Head of caudate nucleus (tissue), 42 donors: ENCODE measurements at regions not wholly inside any gene's neighbourhood (a gene's known extent, or its start where the extent isn't known, plus 50 kb on each side); places are given as distances from the start of the nearest gene placed in this dataset.

Source experiments
- DNase-seq, 42 donors: peaks; one replicate each; pipeline versions ENCODE4 v3.0.0 to v3.0.0-alpha.2; 2020 to 2021; ENCODE audit warnings: mixed read lengths in 7 of 42
- intact Hi-C: fragments of 100-400 bp; cut with DNase I; formaldehyde crosslinking; loops from one replicate; pipeline ENCODE4 v1.15.0; 2022

DNA sequence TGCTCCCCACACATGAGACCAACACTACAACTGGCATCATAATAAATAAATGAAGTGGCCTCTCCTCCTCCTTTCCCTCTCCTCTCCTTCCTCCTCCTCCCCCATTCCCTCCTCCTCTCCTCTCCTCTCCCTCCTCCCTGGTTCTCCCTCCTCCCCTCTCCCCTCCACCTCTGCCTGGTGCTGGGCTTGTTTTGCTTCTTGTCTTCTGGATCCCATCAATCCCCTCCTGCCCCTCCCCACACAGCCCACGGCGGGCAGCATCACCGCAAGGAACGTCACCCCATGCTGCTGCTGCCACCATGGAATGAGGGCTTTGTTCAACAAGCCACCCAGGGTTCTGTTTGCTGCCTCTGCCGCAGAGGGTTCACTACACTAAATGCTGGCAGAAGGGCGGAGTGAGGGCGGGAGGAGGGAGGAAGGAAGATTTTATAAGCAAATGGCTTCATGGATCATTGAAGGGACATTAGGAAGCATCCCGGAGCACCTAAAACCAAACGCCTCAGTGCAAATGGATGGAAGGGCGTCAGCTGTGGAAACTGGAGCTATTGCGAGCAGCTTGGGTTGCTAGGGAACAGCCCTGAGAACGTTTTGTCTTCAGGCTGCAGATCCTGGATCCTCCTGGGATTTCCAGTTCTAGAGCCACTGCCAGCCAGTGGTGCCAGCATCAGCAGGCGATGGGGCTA is 379.7 kb upstream of the ZMIZ1 start:
- peak; percentile 22 to 87 (median 60) for DNase-seq
- intact Hi-C loops, result no loop called here

DNA sequence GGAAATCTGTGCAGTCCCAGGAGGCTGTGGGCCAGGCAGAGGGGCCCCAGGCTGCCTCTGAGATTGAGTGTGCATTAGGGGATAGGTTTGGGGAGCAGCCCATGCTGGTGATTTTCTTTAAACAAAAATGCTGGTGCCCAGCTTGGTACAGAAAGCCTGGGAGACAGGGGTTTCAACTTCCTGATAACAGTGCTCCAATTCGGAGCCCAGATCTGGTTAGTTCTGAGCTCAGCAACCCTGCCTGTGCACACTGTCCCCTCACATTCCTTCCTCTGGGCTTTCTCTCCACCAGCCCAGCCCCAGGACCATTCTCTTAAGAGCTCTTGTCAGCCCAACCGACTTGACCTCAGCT is 379.2 kb upstream of the ZMIZ1 start:
- DNase-seq, result no peak
- intact Hi-C loops, result no loop called here

DNA sequence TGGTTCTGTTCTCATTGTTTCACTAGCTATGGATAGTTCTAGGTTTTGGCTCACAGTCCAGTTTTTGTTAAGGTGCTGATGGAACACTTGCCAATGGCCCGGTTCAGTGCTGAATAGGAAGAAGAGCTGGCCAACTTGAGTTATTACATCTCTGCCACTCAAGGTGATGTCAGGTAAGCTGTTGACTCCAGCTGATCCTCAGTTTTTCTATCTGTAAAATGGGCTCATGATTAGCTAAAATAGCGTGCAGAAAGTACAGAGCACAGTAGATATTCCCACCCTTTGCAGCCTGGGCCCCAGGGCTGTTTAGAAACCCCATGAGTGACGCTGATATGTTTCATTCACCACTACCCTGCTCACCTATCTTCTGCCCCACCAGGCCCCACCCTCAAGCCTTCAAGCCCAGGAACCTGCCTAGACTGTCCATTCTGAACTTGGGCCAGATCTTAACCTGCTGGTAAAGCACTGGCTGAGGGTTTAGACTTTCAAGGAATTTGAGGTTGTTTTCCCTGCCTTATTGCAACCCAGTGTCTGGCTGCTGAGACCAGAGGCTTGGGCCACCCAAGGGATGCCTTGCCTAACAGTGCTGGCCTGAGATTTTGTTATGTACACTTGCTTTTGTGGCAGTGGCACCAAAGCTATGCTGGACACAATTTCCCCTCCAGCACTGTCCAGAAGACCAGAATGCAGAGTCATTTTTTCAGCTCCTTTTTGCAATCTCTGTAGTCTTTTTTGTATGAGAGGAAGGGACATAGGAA is 378.2 kb upstream of the ZMIZ1 start:
- no peak for DNase-seq
- intact Hi-C loops, result no loop called here

DNA sequence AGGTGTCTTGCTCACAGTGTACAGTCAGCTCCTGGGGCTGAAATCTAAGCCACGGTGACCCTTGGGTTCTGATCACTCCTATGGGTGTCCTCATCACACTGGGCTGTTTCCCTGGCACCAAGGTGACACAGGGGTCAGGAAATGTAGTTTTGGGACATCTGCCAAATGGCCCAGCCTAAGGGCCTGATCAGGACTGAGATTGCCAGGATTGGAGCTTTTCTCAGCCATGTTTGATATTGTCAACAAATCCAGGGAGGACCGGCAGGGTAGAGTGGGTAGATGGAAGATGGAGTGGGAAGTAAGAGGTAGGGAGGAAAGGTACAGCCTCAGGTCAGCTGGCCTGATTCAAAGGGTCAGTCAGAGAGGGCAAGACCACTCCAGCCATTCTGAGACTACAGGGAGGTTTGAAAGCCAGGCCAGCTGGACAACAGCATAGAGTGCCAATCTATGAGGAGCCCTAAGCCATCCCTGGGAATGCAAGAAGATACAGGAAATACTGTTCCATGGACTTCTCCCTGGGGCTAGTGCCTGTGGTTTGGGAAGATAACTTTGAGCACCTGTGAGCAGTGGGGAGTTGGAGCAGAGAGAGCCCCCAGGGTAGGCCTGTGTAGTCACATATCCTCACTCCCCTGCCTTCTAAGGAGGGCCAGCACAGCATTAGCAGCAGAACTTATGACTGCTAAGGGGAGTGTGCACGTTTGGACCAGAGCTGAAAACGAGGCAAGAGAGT is 377.3 kb upstream of the ZMIZ1 start:
- DNase-seq, result peak in 1 of 42 donors; percentile 2
- intact Hi-C loops, result no loop called here

DNA sequence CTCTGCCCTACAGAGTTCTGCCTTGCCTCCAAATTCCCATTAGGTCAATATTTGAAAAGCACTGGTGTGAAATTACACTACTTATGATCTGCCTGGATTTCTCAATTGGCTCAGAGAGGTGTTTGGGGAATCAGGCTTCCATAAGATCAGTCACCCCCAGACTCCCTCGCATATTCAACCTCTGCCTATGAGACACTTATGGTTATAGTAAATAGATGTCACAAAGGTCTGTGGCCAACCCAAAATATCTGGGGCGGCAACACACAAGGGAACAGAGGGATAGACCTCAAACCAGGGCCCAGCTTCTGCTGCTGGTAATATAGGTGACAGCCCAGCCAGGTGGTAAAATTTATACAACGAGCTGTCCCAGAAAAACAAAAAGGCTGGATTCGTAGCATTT is 376.7 kb upstream of the ZMIZ1 start:
- peak in 1 of 42 donors; percentile 4 for DNase-seq
- intact Hi-C loops, result no loop called here

DNA sequence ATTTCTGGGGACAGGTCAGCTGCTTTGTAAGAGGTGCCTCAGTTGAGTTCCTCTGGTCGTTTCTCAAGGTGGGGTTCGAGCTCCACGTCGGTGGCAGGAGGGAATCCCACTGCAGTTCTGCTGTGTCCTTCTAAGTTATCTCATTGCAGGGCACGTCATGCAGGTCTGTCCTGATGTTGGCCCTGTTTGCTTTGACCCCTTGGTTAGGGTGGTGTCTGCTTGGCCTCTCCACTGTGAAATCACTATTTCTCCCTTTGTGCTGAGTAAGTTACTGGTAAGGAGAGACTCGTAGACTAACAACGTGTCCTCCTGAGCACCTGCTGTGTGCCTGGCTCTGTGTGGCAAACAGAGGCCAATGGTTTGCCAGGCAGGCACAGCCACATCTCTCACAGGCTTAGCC is 372.9 kb upstream of the ZMIZ1 start:
- intact Hi-C loops, result no loop called here
- peak in 3 of 42 donors; percentile 6 to 27 (median 24) for DNase-seq

DNA sequence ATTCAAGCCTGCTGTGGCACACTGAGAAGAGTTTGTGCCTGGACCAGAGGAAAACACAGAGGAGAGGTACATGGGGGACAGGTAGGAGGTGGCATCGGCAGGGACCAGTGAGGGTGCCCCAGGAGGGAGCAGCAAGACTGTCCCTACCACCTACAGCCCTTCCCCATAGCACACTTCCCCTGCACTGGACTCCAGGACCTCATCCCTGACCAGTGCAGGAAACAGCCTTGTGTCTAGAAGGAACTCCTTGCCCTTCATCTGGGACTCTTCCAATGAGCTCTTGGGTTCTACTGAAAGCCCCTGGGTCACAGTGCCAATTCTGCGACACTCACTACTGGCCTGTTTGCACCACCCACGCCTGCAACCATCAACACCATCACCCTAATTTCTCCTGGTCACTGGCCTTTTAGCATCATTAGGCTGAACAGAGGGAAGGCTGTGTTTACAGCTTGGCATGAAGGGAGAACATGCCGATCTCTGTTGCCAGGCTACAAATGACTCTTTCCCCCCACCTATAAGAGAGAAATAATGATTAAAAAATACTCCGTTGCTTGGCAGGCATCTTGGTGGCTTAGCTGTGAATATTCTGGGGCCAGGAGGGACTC is 371.9 kb upstream of the ZMIZ1 start:
- peak in 3 of 42 donors; percentile 12 to 41 (median 29) for DNase-seq
- intact Hi-C loops, result no loop called here

- DNase-seq, result peak in 1 of 42 donors; percentile 21
- intact Hi-C loops, result no loop called here
Observed at GRCh38 chr10:78699971-78700370, 368.8 kb upstream of the ZMIZ1 start.

DNA sequence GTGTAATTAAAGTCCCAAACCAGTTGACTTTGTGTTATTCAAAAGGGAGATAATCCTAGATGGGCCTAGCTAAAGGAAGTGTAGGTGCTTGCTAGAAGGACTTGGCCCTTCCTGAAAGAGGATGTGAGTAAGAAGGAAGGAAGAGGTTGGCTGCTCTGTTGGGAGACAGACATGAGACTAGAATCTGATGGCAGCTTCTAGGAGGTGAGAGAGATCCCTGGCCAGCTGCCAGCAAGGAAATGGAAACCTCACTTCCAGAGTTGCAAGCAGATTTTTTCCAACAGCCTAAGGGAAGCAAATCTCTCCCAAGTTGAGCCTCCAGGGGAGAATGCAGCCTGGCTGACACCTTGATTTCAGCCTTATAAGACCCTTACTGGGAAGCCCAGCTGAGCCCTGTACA is 368.4 kb upstream of the ZMIZ1 start:
- DNase-seq, result peak in 9 of 42 donors; percentile 13 to 53 (median 30)

DNA sequence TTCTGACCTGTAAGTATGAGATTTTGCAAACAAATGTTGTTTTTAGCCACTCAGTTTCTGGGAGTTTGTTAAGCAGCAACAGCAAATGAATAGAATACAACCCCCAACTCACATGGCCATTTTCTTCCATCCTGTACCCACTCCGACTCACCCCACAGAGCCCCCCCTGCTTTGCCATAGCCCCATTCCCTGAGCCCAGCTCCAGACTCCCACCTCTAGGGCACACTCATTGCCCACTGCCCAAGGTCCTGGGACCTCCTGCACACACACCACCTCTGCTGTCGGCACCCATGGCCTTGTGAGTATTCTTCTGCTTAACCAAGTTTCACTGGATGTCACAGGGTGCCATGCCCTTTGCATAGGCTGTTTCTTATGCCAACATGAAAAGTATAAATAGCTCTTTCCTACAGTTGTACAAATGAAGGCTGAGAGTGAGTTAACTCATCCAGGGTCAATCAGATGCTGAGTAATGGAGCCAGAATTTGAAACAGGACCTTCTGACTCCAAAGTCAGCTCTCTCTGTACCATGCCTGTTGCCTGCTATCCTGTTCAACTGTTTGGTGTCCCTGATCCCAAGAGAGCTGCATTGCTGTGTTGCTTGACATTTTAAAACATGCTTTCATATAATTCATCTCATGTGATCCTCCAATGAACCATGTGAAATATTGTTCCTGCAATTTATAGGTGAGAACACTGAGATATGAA is 367.8 kb upstream of the ZMIZ1 start:
- intact Hi-C loops, result no loop called here
- peak in 2 of 42 donors; percentile 6 to 13 for DNase-seq

More for the DNA sequence above, 368.4 kb upstream of the ZMIZ1 start:
- intact Hi-C loops, result no loop called here

DNA sequence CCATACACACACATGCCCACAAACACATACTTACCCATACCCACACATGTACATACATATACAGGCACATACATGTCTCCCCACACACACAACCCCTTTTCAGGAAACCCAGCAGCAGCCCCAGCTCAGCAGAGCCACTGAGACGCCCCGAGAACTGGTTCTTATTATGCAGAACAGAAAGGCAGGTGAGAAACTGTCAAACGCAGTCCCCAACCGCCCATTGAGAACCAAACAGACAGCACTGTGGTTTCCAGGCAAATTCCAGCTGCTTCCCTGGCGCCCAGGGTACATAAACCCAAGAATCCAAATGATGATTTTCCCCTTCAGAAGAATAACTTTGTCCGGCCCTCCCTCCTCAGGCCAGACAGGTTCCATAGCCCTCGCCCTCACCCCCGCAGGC is 366.6 kb upstream of the ZMIZ1 start:
- intact Hi-C loops, result no loop called here
- peak in 2 of 42 donors; percentile 8 to 32 for DNase-seq

DNA sequence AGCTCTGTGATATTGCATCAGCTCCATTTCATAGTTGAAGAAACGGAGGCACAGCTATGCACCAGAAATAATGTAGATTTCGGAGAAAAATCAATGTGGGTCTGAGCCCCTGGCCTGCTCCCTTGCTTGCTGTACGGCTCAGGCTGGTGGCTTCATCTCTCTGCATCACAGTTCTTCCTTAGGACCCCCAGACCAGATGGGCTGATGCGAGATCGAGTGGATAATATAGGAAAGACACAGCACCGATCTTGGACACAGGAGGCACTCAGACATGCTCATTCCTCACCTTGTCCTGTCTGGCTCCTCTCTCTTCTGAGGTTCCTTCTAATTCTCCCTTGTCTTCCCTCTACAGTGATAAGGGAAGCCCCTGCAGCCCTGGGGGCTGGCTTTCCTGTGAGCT is 365.9 kb upstream of the ZMIZ1 start:
- DNase-seq, result peak in 1 of 42 donors; percentile 21
- intact Hi-C loops, result no loop called here

DNA sequence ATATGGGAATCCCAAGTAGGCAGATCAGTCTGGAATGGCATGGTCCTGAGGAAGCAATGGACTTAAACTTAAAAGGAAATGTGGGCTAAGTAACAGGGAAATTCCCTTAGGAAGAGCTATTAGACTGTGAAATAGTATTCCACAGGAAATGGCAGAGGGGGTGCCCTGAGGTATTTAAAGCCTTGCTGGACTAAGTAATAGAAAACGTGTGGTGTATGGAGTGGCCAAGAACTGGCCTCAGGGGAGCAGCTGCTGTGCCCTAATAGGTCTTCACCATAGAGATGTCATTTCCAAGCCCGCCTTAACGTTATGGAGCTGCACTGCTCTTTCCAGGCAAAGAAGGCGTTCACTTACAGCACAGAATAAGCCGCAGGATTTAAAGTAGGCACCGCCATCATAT is 365.2 kb upstream of the ZMIZ1 start:
- DNase-seq, result peak in 1 of 42 donors; percentile 33
- intact Hi-C loops, result no loop called here

DNA sequence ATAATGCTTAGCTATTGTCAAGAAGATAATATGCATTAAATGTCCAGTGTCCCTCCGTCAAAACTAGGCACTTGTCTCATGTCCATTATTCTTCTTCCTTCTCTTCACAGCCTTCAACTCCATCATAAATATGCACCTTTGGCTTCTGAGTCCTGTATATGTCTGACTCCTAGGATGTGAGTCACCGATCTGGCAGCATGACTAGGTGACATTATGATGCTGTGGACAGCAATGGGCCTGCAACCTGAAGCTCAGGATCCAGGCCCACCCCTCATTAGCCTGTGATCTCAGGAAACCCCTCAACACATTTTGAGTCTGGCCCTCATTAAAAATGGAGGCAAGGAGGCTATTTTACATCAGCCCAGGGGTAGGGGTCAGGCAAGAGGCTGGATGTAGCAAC is 362.5 kb upstream of the ZMIZ1 start:
- intact Hi-C loops, result no loop called here
- no peak for DNase-seq

DNA sequence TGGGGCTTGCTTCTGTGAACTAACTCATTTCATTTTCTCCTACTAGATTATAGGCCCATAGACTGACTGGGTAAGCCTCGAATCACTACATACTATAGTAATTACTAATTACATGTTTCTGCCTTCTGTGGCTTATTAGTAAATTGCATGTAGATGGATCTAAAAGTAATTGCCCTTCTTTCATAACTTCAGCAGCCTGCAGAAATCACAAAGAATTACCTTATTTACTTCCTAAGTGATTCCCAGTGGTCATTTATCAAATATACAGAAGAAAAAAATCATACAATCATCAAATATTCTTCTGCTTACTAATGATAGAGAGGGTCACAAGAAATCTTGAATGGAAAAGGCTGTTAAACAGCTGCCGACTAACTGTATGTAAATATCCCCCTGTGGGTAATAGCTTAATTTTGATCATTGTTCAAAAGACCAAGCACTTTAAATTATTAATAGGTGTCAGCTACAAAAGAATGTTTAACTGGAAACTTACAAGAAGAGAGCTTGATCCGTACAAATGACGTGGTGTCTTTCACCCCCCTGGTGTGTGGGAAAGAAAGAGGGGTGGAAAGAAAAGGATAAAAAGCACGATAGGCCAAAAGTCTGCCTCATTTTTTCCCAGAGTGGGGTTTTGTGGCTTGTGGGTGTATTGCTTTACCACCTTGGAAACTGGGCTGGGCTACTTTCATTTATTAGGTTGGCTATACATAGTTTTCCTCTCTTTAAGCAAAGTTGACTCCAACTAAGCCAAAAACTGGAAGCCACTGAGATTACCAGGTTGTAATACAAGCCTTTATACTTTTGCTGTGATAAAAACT is 361.8 kb upstream of the ZMIZ1 start:
- no peak for DNase-seq
- intact Hi-C loops, result no loop called here

- DNase-seq, result peak in 1 of 42 donors; percentile 6
- intact Hi-C loops, result no loop called here
Observed at GRCh38 chr10:78707745-78708144, 361.0 kb upstream of the ZMIZ1 start.

DNA sequence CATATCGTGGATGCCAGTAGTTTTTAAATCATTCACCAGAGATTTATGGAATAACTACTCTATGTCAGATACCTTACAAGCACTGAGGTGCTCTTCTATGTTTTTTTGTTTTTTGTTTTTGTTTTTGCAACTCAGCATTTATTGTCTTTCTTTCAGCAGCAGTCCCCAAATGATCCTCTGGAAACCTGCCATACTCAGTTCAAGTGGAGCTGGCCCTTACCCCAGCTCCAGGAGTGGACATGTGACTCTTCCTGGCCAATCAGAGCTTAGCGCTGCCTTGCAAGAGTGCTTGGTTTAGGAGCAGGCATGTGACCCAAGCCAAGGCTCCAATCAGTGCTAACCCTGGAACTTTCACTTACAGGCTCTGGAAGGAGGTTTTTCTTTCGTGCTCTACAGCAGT is 356.6 kb upstream of the ZMIZ1 start:
- intact Hi-C loops, result no loop called here
- peak in 31 of 42 donors; percentile 19 to 75 (median 43) for DNase-seq

DNA sequence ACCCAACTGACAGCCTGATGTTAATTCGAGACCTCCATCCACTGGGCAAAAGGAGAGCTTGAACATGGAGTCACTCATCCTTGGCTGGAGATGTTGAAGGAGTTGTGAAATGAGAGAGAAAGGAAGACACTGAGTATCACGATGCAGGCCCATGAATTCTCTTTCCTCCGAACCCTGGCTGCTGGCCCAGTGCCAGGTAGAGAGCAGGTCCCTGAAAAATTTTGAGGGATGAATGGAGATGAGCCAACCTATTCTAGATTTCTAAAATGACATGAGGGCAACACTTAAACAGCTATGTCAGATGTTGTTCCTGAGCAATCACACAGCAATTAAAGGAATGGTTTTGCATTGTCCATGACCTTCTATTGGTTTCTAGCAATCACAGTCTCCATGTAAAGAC is 355.1 kb upstream of the ZMIZ1 start:
- intact Hi-C loops, result no loop called here
- no peak for DNase-seq
